ENCODE measurements at regions not wholly inside any gene's neighbourhood (a gene's known extent, or its start where the extent isn't known, plus 50 kb on each side); places are given as distances from the start of the nearest gene placed in this dataset.

GRCh38 chr1:60589916-60590315, 492.4 kb upstream of the NFIA start:
- Histone ChIP-seq H3K9ac (ENCODE audit: low read length) (no peak overlapping the region), H4K20me1 (ENCODE audit: low read depth, low read length) (no peaks in the 10 kb centered on the region), H3K9me3 (ENCODE audit: insufficient read depth, low read length) (no peaks in the 10 kb centered on the region), H3K4me3 (ENCODE audit: insufficient read depth, low read length, poor library complexity, severe bottlenecking) (no peak overlapping the region), H3F3A (ENCODE audit: insufficient read depth) (no peaks in the 10 kb centered on the region), H3K9me2 (replicated peaks; ENCODE audit: insufficient read depth, low read length) (no peaks in the 10 kb centered on the region), H3K27ac (ENCODE audit: low read depth, low read length) (no peak overlapping the region), H3K36me3 (ENCODE audit: low read length) (no peaks in the 10 kb centered on the region), H3K27me3 (ENCODE audit: low read length) (no peaks in the 10 kb centered on the region), H2AFZ (ENCODE audit: low read depth, low read length, severe bottlenecking) (no peak overlapping the region), H3K79me2 (ENCODE audit: insufficient read depth, low read length) (no peaks in the 10 kb centered on the region), H3K4me2 (ENCODE audit: low read depth, low read length, poor library complexity, severe bottlenecking) (no peak overlapping the region)
- TF ChIP-seq, protein P1, sequence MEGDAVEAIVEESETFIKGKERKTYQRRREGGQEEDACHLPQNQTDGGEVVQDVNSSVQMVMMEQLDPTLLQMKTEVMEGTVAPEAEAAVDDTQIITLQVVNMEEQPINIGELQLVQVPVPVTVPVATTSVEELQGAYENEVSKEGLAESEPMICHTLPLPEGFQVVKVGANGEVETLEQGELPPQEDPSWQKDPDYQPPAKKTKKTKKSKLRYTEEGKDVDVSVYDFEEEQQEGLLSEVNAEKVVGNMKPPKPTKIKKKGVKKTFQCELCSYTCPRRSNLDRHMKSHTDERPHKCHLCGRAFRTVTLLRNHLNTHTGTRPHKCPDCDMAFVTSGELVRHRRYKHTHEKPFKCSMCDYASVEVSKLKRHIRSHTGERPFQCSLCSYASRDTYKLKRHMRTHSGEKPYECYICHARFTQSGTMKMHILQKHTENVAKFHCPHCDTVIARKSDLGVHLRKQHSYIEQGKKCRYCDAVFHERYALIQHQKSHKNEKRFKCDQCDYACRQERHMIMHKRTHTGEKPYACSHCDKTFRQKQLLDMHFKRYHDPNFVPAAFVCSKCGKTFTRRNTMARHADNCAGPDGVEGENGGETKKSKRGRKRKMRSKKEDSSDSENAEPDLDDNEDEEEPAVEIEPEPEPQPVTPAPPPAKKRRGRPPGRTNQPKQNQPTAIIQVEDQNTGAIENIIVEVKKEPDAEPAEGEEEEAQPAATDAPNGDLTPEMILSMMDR (IDR thresholded peaks at IDR 0.05; ENCODE audit: insufficient read depth, low read length, poor library complexity, severe bottlenecking) = no peak
- TF ChIP-seq EZH2phosphoT487 (conservative IDR thresholded peaks at IDR 0.05; ENCODE audit: low read length) = no peak

GRCh38 chr1:60589046-60589748, 493.2 kb upstream of the NFIA start:
- Histone ChIP-seq H2AFZ (ENCODE audit: low read depth, low read length, severe bottlenecking) (no peak overlapping the region), H3F3A (ENCODE audit: insufficient read depth) (no peaks in the 10 kb centered on the region), H3K27ac (ENCODE audit: low read depth, low read length) (no peak overlapping the region), H3K4me2 (ENCODE audit: low read depth, low read length, poor library complexity, severe bottlenecking) (no peak overlapping the region), H3K9ac (ENCODE audit: low read length) (no peak overlapping the region), H3K27me3 (ENCODE audit: low read length) (no peaks in the 10 kb centered on the region), H3K79me2 (ENCODE audit: insufficient read depth, low read length) (no peaks in the 10 kb centered on the region), H3K9me3 (ENCODE audit: insufficient read depth, low read length) (no peaks in the 10 kb centered on the region; the same call in 1 of the 2 replicates), H3K9me2 (replicated peaks; ENCODE audit: insufficient read depth, low read length) (no peaks in the 10 kb centered on the region), H3K36me3 (ENCODE audit: low read length) (no peaks in the 10 kb centered on the region), H3K4me3 (ENCODE audit: insufficient read depth, low read length, poor library complexity, severe bottlenecking) (no peak overlapping the region), H4K20me1 (ENCODE audit: low read depth, low read length) (no peaks in the 10 kb centered on the region)
- no peak for TF ChIP-seq EZH2phosphoT487 (conservative IDR thresholded peaks at IDR 0.05; ENCODE audit: low read length)
- TF ChIP-seq, protein P1 (IDR thresholded peaks at IDR 0.05; ENCODE audit: insufficient read depth, low read length, poor library complexity, severe bottlenecking) = no peak

- no peaks in the 10 kb centered on the region for H3F3A ChIP-seq (ENCODE audit: insufficient read depth)
- no peaks in the 10 kb centered on the region for H3K79me2 ChIP-seq (ENCODE audit: insufficient read depth, low read length)
- no peak overlapping the region for H2AFZ ChIP-seq (ENCODE audit: low read depth, low read length, severe bottlenecking)
- H3K36me3 ChIP-seq (ENCODE audit: low read length) = no peaks in the 10 kb centered on the region
- H3K9me3 ChIP-seq (ENCODE audit: insufficient read depth, low read length) = no peaks in the 10 kb centered on the region; the same call in 1 of the 2 replicates
- H3K27ac ChIP-seq (ENCODE audit: low read depth, low read length) = no peak overlapping the region
- H4K20me1 ChIP-seq (ENCODE audit: low read depth, low read length) = no peaks in the 10 kb centered on the region
- no peak overlapping the region for H3K9ac ChIP-seq (ENCODE audit: low read length)
- no peaks in the 10 kb centered on the region for H3K9me2 ChIP-seq (replicated peaks; ENCODE audit: insufficient read depth, low read length)
- no peak overlapping the region for H3K4me3 ChIP-seq (ENCODE audit: insufficient read depth, low read length, poor library complexity, severe bottlenecking)
- H3K27me3 ChIP-seq (ENCODE audit: low read length) = no peaks in the 10 kb centered on the region
- no peak for TF ChIP-seq EZH2phosphoT487 (conservative IDR thresholded peaks at IDR 0.05; ENCODE audit: low read length)
- TF ChIP-seq, protein P1 (IDR thresholded peaks at IDR 0.05; ENCODE audit: insufficient read depth, low read length, poor library complexity, severe bottlenecking) = no peak
- H3K4me2 ChIP-seq (ENCODE audit: low read depth, low read length, poor library complexity, severe bottlenecking) = no peak overlapping the region
Measured at GRCh38 chr1:60584371-60584770, 498.0 kb upstream of the NFIA start.

All from SU-DHL-6 (cell line).